ENCODE measurements at regions not wholly inside any gene's neighbourhood (a gene's known extent, or its start where the extent isn't known, plus 50 kb on each side); places are given as distances from the start of the nearest gene placed in this dataset.

DNA sequence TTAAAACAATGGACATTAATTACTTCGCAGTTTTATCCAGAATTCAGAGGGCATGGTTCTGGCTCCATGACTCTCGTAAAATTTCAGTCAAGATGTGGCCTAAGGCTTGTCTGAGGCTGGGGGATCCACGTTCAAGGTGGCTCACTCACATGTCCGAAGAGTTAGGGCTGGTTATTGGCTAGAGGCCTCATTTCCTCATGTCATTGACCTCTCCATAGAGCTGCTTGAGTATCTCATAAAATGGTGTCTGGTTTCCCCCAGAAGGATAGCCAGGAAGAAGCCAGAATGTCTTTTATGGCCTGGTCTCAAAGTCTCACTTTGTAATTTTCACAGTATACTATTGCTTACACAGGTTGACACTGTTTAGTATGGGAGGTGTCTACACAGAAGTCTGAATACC is 67.3 kb upstream of the DCBLD2 start:
- peak; percentile 4; the same call in 1 of the 3 replicates for ATAC-seq
- TF ChIP-seq, protein P1, sequence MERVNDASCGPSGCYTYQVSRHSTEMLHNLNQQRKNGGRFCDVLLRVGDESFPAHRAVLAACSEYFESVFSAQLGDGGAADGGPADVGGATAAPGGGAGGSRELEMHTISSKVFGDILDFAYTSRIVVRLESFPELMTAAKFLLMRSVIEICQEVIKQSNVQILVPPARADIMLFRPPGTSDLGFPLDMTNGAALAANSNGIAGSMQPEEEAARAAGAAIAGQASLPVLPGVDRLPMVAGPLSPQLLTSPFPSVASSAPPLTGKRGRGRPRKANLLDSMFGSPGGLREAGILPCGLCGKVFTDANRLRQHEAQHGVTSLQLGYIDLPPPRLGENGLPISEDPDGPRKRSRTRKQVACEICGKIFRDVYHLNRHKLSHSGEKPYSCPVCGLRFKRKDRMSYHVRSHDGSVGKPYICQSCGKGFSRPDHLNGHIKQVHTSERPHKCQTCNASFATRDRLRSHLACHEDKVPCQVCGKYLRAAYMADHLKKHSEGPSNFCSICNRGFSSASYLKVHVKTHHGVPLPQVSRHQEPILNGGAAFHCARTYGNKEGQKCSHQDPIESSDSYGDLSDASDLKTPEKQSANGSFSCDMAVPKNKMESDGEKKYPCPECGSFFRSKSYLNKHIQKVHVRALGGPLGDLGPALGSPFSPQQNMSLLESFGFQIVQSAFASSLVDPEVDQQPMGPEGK (CRISPR knock-in tag; IDR thresholded peaks at IDR 0.05; ENCODE audit: borderline replicate concordance) = no peak

DNA sequence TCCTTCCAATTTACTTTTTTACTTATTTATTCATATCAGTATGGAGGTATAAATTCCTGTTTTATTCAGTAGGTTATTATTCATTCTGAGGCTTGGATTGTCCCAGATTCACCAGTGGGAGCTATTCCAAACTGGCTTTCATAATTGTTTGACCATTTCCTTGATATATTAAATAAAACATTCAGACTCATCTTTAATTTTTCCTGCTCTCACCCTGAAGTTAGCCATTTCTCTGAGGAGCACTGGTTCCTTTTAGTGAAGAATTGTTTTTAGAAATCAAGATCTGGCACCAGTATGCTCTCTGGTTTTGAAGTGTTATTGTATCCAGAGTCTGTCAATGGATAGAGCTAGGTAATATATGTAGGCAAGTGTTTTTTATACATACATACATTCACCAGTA is 66.9 kb upstream of the DCBLD2 start:
- TF ChIP-seq RARB (CRISPR knock-in tag; IDR thresholded peaks at IDR 0.05) (no peak), ZNF8 (CRISPR knock-in tag; IDR thresholded peaks at IDR 0.05) (no peak), ISL1 (CRISPR knock-in tag; IDR thresholded peaks at IDR 0.05) (no peak), ZFP30 (CRISPR knock-in tag; IDR thresholded peaks at IDR 0.05) (no peak), CSDC2 (CRISPR knock-in tag; IDR thresholded peaks at IDR 0.05) (no peak), SNAI2 (CRISPR knock-in tag; IDR thresholded peaks at IDR 0.05) (no peak), ZNF70 (CRISPR knock-in tag; IDR thresholded peaks at IDR 0.05) (no peak), PPARA (CRISPR knock-in tag; IDR thresholded peaks at IDR 0.05; ENCODE audit: borderline replicate concordance) (no peak), ESRRG (CRISPR knock-in tag; IDR thresholded peaks at IDR 0.05) (no peak), GLIS3 (CRISPR knock-in tag; IDR thresholded peaks at IDR 0.05) (no peak), ZFP3 (CRISPR knock-in tag; IDR thresholded peaks at IDR 0.05) (no peak), TOX (CRISPR knock-in tag; IDR thresholded peaks at IDR 0.05; ENCODE audit: borderline replicate concordance) (no peak), BACH2 (CRISPR knock-in tag; IDR thresholded peaks at IDR 0.05; ENCODE audit: borderline replicate concordance) (no peak), ARNTL (CRISPR knock-in tag; IDR thresholded peaks at IDR 0.05; ENCODE audit: borderline replicate concordance, low read depth) (no peak), TCF4 (CRISPR knock-in tag; IDR thresholded peaks at IDR 0.05; ENCODE audit: borderline replicate concordance) (no peak)
- TF ChIP-seq, protein P1 (CRISPR knock-in tag; IDR thresholded peaks at IDR 0.05; ENCODE audit: borderline replicate concordance) = no peak
- TF ChIP-seq, protein P2, sequence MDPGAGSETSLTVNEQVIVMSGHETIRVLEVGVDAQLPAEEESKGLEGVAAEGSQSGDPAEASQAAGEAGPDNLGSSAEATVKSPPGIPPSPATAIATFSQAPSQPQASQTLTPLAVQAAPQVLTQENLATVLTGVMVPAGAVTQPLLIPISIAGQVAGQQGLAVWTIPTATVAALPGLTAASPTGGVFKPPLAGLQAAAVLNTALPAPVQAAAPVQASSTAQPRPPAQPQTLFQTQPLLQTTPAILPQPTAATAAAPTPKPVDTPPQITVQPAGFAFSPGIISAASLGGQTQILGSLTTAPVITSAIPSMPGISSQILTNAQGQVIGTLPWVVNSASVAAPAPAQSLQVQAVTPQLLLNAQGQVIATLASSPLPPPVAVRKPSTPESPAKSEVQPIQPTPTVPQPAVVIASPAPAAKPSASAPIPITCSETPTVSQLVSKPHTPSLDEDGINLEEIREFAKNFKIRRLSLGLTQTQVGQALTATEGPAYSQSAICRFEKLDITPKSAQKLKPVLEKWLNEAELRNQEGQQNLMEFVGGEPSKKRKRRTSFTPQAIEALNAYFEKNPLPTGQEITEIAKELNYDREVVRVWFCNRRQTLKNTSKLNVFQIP (CRISPR knock-in tag; IDR thresholded peaks at IDR 0.05; ENCODE audit: borderline replicate concordance, low read depth) = no peak
- TF ChIP-seq, protein P3, sequence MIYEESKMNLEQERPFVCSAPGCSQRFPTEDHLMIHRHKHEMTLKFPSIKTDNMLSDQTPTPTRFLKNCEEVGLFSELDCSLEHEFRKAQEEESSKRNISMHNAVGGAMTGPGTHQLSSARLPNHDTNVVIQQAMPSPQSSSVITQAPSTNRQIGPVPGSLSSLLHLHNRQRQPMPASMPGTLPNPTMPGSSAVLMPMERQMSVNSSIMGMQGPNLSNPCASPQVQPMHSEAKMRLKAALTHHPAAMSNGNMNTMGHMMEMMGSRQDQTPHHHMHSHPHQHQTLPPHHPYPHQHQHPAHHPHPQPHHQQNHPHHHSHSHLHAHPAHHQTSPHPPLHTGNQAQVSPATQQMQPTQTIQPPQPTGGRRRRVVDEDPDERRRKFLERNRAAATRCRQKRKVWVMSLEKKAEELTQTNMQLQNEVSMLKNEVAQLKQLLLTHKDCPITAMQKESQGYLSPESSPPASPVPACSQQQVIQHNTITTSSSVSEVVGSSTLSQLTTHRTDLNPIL (CRISPR knock-in tag; IDR thresholded peaks at IDR 0.05; ENCODE audit: low read depth) = no peak
- TF ChIP-seq, protein P4, sequence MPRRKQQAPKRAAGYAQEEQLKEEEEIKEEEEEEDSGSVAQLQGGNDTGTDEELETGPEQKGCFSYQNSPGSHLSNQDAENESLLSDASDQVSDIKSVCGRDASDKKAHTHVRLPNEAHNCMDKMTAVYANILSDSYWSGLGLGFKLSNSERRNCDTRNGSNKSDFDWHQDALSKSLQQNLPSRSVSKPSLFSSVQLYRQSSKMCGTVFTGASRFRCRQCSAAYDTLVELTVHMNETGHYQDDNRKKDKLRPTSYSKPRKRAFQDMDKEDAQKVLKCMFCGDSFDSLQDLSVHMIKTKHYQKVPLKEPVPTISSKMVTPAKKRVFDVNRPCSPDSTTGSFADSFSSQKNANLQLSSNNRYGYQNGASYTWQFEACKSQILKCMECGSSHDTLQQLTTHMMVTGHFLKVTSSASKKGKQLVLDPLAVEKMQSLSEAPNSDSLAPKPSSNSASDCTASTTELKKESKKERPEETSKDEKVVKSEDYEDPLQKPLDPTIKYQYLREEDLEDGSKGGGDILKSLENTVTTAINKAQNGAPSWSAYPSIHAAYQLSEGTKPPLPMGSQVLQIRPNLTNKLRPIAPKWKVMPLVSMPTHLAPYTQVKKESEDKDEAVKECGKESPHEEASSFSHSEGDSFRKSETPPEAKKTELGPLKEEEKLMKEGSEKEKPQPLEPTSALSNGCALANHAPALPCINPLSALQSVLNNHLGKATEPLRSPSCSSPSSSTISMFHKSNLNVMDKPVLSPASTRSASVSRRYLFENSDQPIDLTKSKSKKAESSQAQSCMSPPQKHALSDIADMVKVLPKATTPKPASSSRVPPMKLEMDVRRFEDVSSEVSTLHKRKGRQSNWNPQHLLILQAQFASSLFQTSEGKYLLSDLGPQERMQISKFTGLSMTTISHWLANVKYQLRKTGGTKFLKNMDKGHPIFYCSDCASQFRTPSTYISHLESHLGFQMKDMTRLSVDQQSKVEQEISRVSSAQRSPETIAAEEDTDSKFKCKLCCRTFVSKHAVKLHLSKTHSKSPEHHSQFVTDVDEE (CRISPR knock-in tag; IDR thresholded peaks at IDR 0.05) = no peak
- ATAC-seq = peak; percentile 42

DNA sequence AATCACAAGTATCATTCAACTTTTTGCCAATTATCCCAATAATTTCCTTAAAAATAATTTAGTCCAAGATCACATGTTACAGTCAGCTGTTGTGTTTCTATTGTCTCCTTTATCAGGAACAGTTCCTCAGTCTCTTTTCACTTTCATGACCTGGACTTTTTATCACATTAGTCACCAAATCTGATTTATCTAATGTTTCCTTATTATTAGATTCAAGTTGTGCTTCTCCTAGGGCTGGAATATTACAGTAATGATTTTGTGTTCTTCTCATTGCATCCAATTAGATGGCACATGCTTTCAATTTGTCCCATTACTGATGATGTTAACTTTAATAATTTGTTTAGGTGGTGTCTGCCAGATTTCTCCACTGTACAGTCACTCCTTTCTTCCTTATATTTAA is 66.3 kb upstream of the DCBLD2 start:
- 0 out of 2 replicates have a peak, but pooled peaks have one; percentile 18 for TF ChIP-seq ZFP3 (CRISPR knock-in tag; IDR thresholded peaks at IDR 0.05)
- TF ChIP-seq ESRRG (CRISPR knock-in tag; IDR thresholded peaks at IDR 0.05) = no peak
- peak; percentile 89 for TF ChIP-seq ISL1 (CRISPR knock-in tag; IDR thresholded peaks at IDR 0.05)
- TF ChIP-seq, protein P3 (CRISPR knock-in tag; IDR thresholded peaks at IDR 0.05; ENCODE audit: low read depth) = 0 out of 2 replicates have a peak, but pooled peaks have one; percentile 48
- TF ChIP-seq ZC3H10 (CRISPR knock-in tag; IDR thresholded peaks at IDR 0.05) = peak; percentile 59; the same call in 1 of the 2 replicates
- peak; percentile 67; the same call in 1 of the 2 replicates for TF ChIP-seq ZNF8 (CRISPR knock-in tag; IDR thresholded peaks at IDR 0.05)
- TF ChIP-seq OSR1 (CRISPR knock-in tag; IDR thresholded peaks at IDR 0.05) = no peak
- peak; percentile 97 for TF ChIP-seq TCF4 (CRISPR knock-in tag; IDR thresholded peaks at IDR 0.05; ENCODE audit: borderline replicate concordance)
- TF ChIP-seq, protein P5, sequence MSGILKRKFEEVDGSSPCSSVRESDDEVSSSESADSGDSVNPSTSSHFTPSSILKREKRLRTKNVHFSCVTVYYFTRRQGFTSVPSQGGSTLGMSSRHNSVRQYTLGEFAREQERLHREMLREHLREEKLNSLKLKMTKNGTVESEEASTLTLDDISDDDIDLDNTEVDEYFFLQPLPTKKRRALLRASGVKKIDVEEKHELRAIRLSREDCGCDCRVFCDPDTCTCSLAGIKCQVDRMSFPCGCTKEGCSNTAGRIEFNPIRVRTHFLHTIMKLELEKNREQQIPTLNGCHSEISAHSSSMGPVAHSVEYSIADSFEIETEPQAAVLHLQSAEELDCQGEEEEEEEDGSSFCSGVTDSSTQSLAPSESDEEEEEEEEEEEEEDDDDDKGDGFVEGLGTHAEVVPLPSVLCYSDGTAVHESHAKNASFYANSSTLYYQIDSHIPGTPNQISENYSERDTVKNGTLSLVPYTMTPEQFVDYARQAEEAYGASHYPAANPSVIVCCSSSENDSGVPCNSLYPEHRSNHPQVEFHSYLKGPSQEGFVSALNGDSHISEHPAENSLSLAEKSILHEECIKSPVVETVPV (CRISPR knock-in tag; IDR thresholded peaks at IDR 0.05) = peak; percentile 77; the same call in 1 of the 2 replicates
- TF ChIP-seq ARNTL (CRISPR knock-in tag; IDR thresholded peaks at IDR 0.05; ENCODE audit: borderline replicate concordance, low read depth) = no peak
- TF ChIP-seq ZNF70 (CRISPR knock-in tag; IDR thresholded peaks at IDR 0.05) = 0 out of 2 replicates have a peak, but pooled peaks have one; percentile 22
- no peak for TF ChIP-seq RARB (CRISPR knock-in tag; IDR thresholded peaks at IDR 0.05)
- TF ChIP-seq, protein P2 (CRISPR knock-in tag; IDR thresholded peaks at IDR 0.05; ENCODE audit: borderline replicate concordance, low read depth) = 0 out of 2 replicates have a peak, but pooled peaks have one; percentile 37
- TF ChIP-seq SNAI2 (CRISPR knock-in tag; IDR thresholded peaks at IDR 0.05) = no peak
- ATAC-seq = peak; percentile 13

Measured in SK-N-SH treated with all-trans-retinoic acid at 6 μM for 48 hours (cell line).